H1 (cell line): ENCODE measurements at regions not wholly inside any gene's neighbourhood (a gene's known extent, or its start where the extent isn't known, plus 50 kb on each side); places are given as distances from the start of the nearest gene placed in this dataset.

Experiments
- CTCF ChIA-PET: fragments of 300-600 bp; sonication (Branson Sonifier 250); formaldehyde crosslinking; loops from one replicate; lab custom pipeline; 2021; ENCODE audit not compliant: partially characterized antibody; lab: Charles Lee
- POLR2A ChIA-PET: fragments of 300-600 bp; sonication (Branson Sonifier 250); formaldehyde crosslinking; loops from one replicate; lab custom pipeline; 2021; ENCODE audit warnings: inconsistent platforms; ENCODE audit not compliant: partially characterized antibody; lab: Charles Lee
- DNase-seq, 2 experiments: peaks; one replicate each; pipeline versions ENCODE4 v3.0.0 to v3.0.0-alpha.2; 2010 to 2022; ENCODE audit warnings: low spot score in 2 of 2, low read depth in 1 of 2, mixed read lengths in 1 of 2
- FAIRE-seq: peaks from 2 replicates; lab custom pipeline; 2011; peaks lifted over from hg19 to GRCh38; lab: Jason Lieb, UNC
- H2AFZ ChIP-seq: 2 replicates; pipeline ENCODE4 v1.8.1; 2012; ENCODE audit warnings: low read length, inconsistent platforms
- H2AK5ac ChIP-seq: 2 replicates; pipeline ENCODE4 v1.6.1; 2013; ENCODE audit warnings: low read depth, low read length
- H2BK120ac ChIP-seq: replicated peaks from 2 replicates; pipeline ENCODE3; 2013; ENCODE audit warnings: low read depth, low read length, inconsistent platforms
- H2BK12ac ChIP-seq: 2 replicates; pipeline ENCODE4 v1.6.1; 2013; ENCODE audit warnings: low read depth, low read length
- H2BK15ac ChIP-seq: 2 replicates; pipeline ENCODE4 v1.6.1; 2013; ENCODE audit warnings: low read length
- H2BK20ac ChIP-seq: 2 replicates; pipeline ENCODE4 v1.6.1; 2013; ENCODE audit warnings: low read length
- H2BK5ac ChIP-seq: 2 replicates; pipeline ENCODE4 v1.6.1; 2013; ENCODE audit warnings: low read depth, low read length
- H3K14ac ChIP-seq: 2 replicates; pipeline ENCODE4 v1.6.1; 2013; ENCODE audit warnings: inconsistent platforms; ENCODE audit not compliant: insufficient read length
- H3K18ac ChIP-seq: 2 replicates; pipeline ENCODE4 v1.6.1; 2013; ENCODE audit warnings: low read length; ENCODE audit errors: extremely low read depth
- H3K23ac ChIP-seq: 2 replicates; pipeline ENCODE4 v1.6.1; 2013; ENCODE audit warnings: inconsistent platforms; ENCODE audit not compliant: insufficient read length
- H3K23me2 ChIP-seq: 2 replicates; pipeline ENCODE4 v1.6.1; 2013; ENCODE audit warnings: low read depth, low read length
- H3K27ac ChIP-seq: 2 replicates; pipeline ENCODE4 v1.6.1; 2011; ENCODE audit warnings: low read depth, low read length, inconsistent platforms
- H3K27me3 ChIP-seq, 4 experiments: replicated peaks in 1 of 4; 1 replicate in 1 of 4; 2 replicates in 3 of 4; pipeline versions ENCODE4 v1.6.1 to v1.8.1; 2011 to 2013; ENCODE audit warnings: low read length in 3 of 4, mild to moderate bottlenecking in 3 of 4, inconsistent platforms in 2 of 4, mixed read lengths in 2 of 4, moderate library complexity in 1 of 4; ENCODE audit not compliant: control insufficient read depth in 3 of 4, insufficient read depth in 3 of 4; ENCODE audit errors: extremely low read depth in 1 of 4
- H3K36me3 ChIP-seq, 4 experiments: 2 replicates each; pipeline versions ENCODE4 v1.6.1 to v1.8.1; 2011 to 2013; ENCODE audit warnings: mild to moderate bottlenecking in 4 of 4, low read length in 3 of 4, moderate library complexity in 2 of 4, control low read depth in 1 of 4, inconsistent platforms in 1 of 4; ENCODE audit not compliant: insufficient read depth in 4 of 4, control insufficient read depth in 2 of 4
- H3K4ac ChIP-seq: replicated peaks from 2 replicates; pipeline ENCODE3; 2013; ENCODE audit warnings: low read length, low read depth, mixed read lengths, inconsistent platforms; ENCODE audit not compliant: insufficient read length
- H3K4me1 ChIP-seq, 4 experiments: replicated peaks in 1 of 4; 1 replicate in 1 of 4; 2 replicates in 3 of 4; pipeline versions ENCODE4 v1.6.1 to v1.8.1; 2011 to 2013; ENCODE audit warnings: low read length in 3 of 4, inconsistent platforms in 2 of 4, mixed read lengths in 1 of 4; ENCODE audit not compliant: insufficient read depth in 4 of 4, control insufficient read depth in 3 of 4
- H3K4me2 ChIP-seq, 2 experiments: 2 replicates each; pipeline versions ENCODE4 v1.6.1 to v1.8.1; 2011 to 2013; ENCODE audit warnings: low read depth in 2 of 2, low read length in 2 of 2, control low read depth in 1 of 2, inconsistent platforms in 1 of 2, mild to moderate bottlenecking in 1 of 2; ENCODE audit not compliant: insufficient read depth in 1 of 2
- H3K4me3 ChIP-seq, 4 experiments: fragments of 200-600, 300-600 bp in 1 of 4; sonication (generic), shearing (Covaris generic), sonication (Bioruptor Twin) in 1 of 4; 2 replicates each; pipeline versions ENCODE4 v1.5.1 to v1.8.1; 2011 to 2016; ENCODE audit warnings: low read length in 4 of 4, low read depth in 3 of 4, control low read depth in 2 of 4, inconsistent platforms in 2 of 4, mild to moderate bottlenecking in 2 of 4, mixed read lengths in 1 of 4, moderate library complexity in 1 of 4; ENCODE audit not compliant: insufficient read depth in 2 of 4; ENCODE audit errors: extremely low read depth in 1 of 4
- H3K56ac ChIP-seq: replicated peaks from 2 replicates; pipeline ENCODE3; 2013; ENCODE audit warnings: low read depth, mild to moderate bottlenecking, mixed read lengths, low read length, inconsistent platforms; ENCODE audit not compliant: insufficient read length
- H3K79me1 ChIP-seq: 2 replicates; pipeline ENCODE4 v1.6.1; 2013; ENCODE audit warnings: low read depth, low read length, control low read depth
- H3K79me2 ChIP-seq, 2 experiments: 2 replicates each; pipeline versions ENCODE4 v1.6.1 to v1.8.1; 2012 to 2013; ENCODE audit warnings: low read length in 2 of 2, mild to moderate bottlenecking in 2 of 2, inconsistent platforms in 1 of 2; ENCODE audit not compliant: insufficient read depth in 2 of 2, control insufficient read depth in 1 of 2
- H3K9ac ChIP-seq, 4 experiments: replicated peaks in 1 of 4; 1 replicate in 1 of 4; 2 replicates in 3 of 4; pipeline versions ENCODE4 v1.6.1 to v1.8.1; 2011 to 2013; ENCODE audit warnings: low read depth in 3 of 4, low read length in 3 of 4, control low read depth in 2 of 4, mild to moderate bottlenecking in 2 of 4, moderate library complexity in 2 of 4, inconsistent platforms in 1 of 4; ENCODE audit errors: extremely low read depth in 1 of 4
- H3K9me3 ChIP-seq, 2 experiments: 2 replicates each; pipeline versions ENCODE4 v1.6.1 to v1.8.1; 2012 to 2013; ENCODE audit warnings: mild to moderate bottlenecking in 2 of 2, moderate library complexity in 2 of 2, control low read depth in 1 of 2, inconsistent platforms in 1 of 2, low read depth in 1 of 2, low read length in 1 of 2, mixed read lengths in 1 of 2; ENCODE audit not compliant: insufficient read depth in 2 of 2
- H4K20me1 ChIP-seq, 2 experiments: replicated peaks in 1 of 2; 2 replicates each; pipeline versions ENCODE3 to v1.8.1; 2011 to 2013; ENCODE audit warnings: inconsistent platforms in 2 of 2, low read length in 2 of 2, mild to moderate bottlenecking in 1 of 2; ENCODE audit not compliant: insufficient read depth in 2 of 2, control insufficient read depth in 1 of 2
- H4K5ac ChIP-seq: 2 replicates; pipeline ENCODE4 v1.6.1; 2013; ENCODE audit warnings: low read length, low read depth, mixed read lengths, inconsistent platforms; ENCODE audit not compliant: insufficient read length
- H4K8ac ChIP-seq: 2 replicates; pipeline ENCODE4 v1.8.0; 2013; ENCODE audit warnings: mild to moderate bottlenecking, moderate library complexity, low read length, inconsistent platforms; ENCODE audit not compliant: insufficient read depth; ENCODE audit errors: extremely low read depth
- H4K91ac ChIP-seq: replicated peaks from 2 replicates; pipeline ENCODE3; 2013; ENCODE audit warnings: low read length, mixed read lengths, inconsistent platforms; ENCODE audit not compliant: insufficient read length
- CBX5 ChIP-seq: fragments of 300-800, 300-1000 bp; sonication (generic); IDR thresholded peaks from 2 replicates; pipeline ENCODE4 v1.7.1; 2016; ENCODE audit warnings: antibody characterized with exemption, low read length, low read depth
- CBX8 ChIP-seq: fragments of 300-800, 300-1000 bp; sonication (generic); IDR thresholded peaks from 2 replicates; pipeline ENCODE4 v1.7.1; 2016; ENCODE audit warnings: low read depth, low read length, borderline replicate concordance
- CEBPB ChIP-seq: IDR thresholded peaks from 2 replicates; pipeline ENCODE4 v1.6.1; 2012; ENCODE audit warnings: low read depth, low read length
- CHD2 ChIP-seq: IDR thresholded peaks from 2 replicates; pipeline ENCODE4 v1.6.1; 2012; ENCODE audit warnings: low read length, improper control_type of control experiment
- CTBP2 ChIP-seq: IDR thresholded peaks from 2 replicates; pipeline ENCODE4 v1.7.0; 2011; ENCODE audit warnings: borderline replicate concordance, mild to moderate bottlenecking, moderate library complexity, mixed read lengths, low read length; ENCODE audit not compliant: insufficient read depth, insufficient read length
- EP300 ChIP-seq, 2 experiments: IDR thresholded peaks; 1 replicate in 1 of 2; 2 replicates in 1 of 2; pipeline ENCODE4 v1.6.1; 2011 to 2012; ENCODE audit warnings: low read depth in 2 of 2, low read length in 2 of 2, mild to moderate bottlenecking in 2 of 2, borderline replicate concordance in 1 of 2, inconsistent platforms in 1 of 2, moderate library complexity in 1 of 2
- JUN ChIP-seq: IDR thresholded peaks from 2 replicates; pipeline ENCODE4 v1.6.1; 2011; ENCODE audit warnings: low read depth, mild to moderate bottlenecking, improper control_type of control experiment, low read length
- JUND ChIP-seq: IDR thresholded peaks from 2 replicates; pipeline ENCODE4 v1.6.1; 2011; ENCODE audit warnings: mild to moderate bottlenecking, improper control_type of control experiment, low read length
- POLR2AphosphoS5 ChIP-seq: IDR thresholded peaks from 2 replicates; pipeline ENCODE4 v1.6.1; 2011; ENCODE audit warnings: low read depth, low read length
- POU5F1 ChIP-seq: IDR thresholded peaks from 2 replicates; pipeline ENCODE4 v1.6.1; 2011; ENCODE audit warnings: low read depth, mild to moderate bottlenecking, low read length, moderate library complexity
- RNF2 ChIP-seq: fragments of 200-900, 300-1000 bp; sonication (generic); IDR thresholded peaks from 2 replicates; pipeline ENCODE4 v1.7.1; 2016; ENCODE audit warnings: borderline replicate concordance, low read depth, mild to moderate bottlenecking, antibody characterized with exemption, low read length; ENCODE audit not compliant: poor library complexity, severe bottlenecking; ENCODE audit errors: missing control alignments
- SAP30 ChIP-seq: fragments of 300-600 bp; sonication (generic); IDR thresholded peaks from 2 replicates; pipeline ENCODE4 v1.7.1; 2012; ENCODE audit warnings: low read length, moderate library complexity, mild to moderate bottlenecking, inconsistent platforms; ENCODE audit not compliant: insufficient read depth, insufficient replicate concordance
- SIX5 ChIP-seq: IDR thresholded peaks from 2 replicates; pipeline ENCODE4 v1.6.1; 2011; ENCODE audit warnings: mild to moderate bottlenecking, low read depth, low read length
- SP2 ChIP-seq: IDR thresholded peaks from 2 replicates; pipeline ENCODE4 v1.6.1; 2012; ENCODE audit warnings: mild to moderate bottlenecking, low read length, inconsistent platforms
- SUZ12 ChIP-seq: fragments of 200-600 bp; sonication (generic); IDR thresholded peaks from 2 replicates; pipeline ENCODE4 v1.6.1; 2012; ENCODE audit warnings: mild to moderate bottlenecking, inconsistent platforms, low read length, moderate library complexity, mixed read lengths
- TBP ChIP-seq: IDR thresholded peaks from 2 replicates; pipeline ENCODE4 v1.6.1; 2011; ENCODE audit warnings: low read depth, low read length, improper control_type of control experiment
- WGBS, 2 experiments: shearing (Covaris generic) in 1 of 2; methylation state at CpG; one replicate each; pipeline versions ENCODE4 v1.1.6 to v1.1.7; 2013 to 2015; ENCODE audit warnings: low lambda C conversion rate in 2 of 2, mixed read lengths in 2 of 2, inconsistent platforms in 1 of 2, low coverage in 1 of 2, missing lambda C conversion rate in 1 of 2; ENCODE audit not compliant: insufficient replicate concordance in 2 of 2, insufficient coverage in 1 of 2, insufficient read length in 1 of 2; ENCODE audit errors: extremely low coverage in 1 of 2, missing lambda C conversion rate in 1 of 2; 5-methylcytosine and 5-hydroxymethylcytosine counted together

GRCh38 chr14:44736326-44736725 lies 225.4 kb downstream of the KLHL28 start:
- Histone ChIP-seq H4K5ac (no peak overlapping the region), H2BK12ac (no peak overlapping the region), H3K9me3 (no peaks in the 10 kb centered on the region), H2AK5ac (no peak overlapping the region), H3K4ac (no peak overlapping the region), H3K79me2 (no peaks in the 10 kb centered on the region), H3K14ac (no peak overlapping the region), H3K23me2 (no peaks in the 10 kb centered on the region), H4K91ac (no peak overlapping the region), H3K27ac (no peak overlapping the region), H3K4me1 (no peaks in the 10 kb centered on the region), H3K27me3 (no peaks in the 10 kb centered on the region), H3K23ac (no peak overlapping the region), H4K20me1 (no peaks in the 10 kb centered on the region), H2BK20ac (no peak overlapping the region), H2BK120ac (no peak overlapping the region), H4K8ac (no peak overlapping the region), H3K4me3 (no peak overlapping the region), H2AFZ (no peak overlapping the region), H3K36me3 (no peaks in the 10 kb centered on the region), H3K56ac (no peak overlapping the region), H3K79me1 (no peaks in the 10 kb centered on the region), H3K4me2 (no peak overlapping the region), H3K9ac (no peak overlapping the region), H2BK15ac (no peak overlapping the region), H3K18ac (no peak overlapping the region), H2BK5ac (no peak overlapping the region)
- WGBS, 2 experiments, result 100% methylated on average over 1 of the region's 1 CpG; no CpG with 5 or more reads in 1 of the 2 experiments
- CTCF ChIA-PET, result no interaction called here
- no peak for FAIRE-seq
- no peak for DNase-seq
- POLR2A ChIA-PET, result no interaction called here
- no peak for TF ChIP-seq SIX5
- no peak for TF ChIP-seq EP300 (IDR thresholded peaks at IDR 0.05; ENCODE audit: borderline replicate concordance in 1 of 2, low read depth in 2 of 2, low read length in 2 of 2)
- no peak for TF ChIP-seq CHD2
- no peak for TF ChIP-seq CBX8
- TF ChIP-seq CBX5, result no peak
- no peak for TF ChIP-seq POU5F1
- TF ChIP-seq POLR2AphosphoS5, result no peak
- TF ChIP-seq TBP, result no peak
- TF ChIP-seq JUN, result no peak
- TF ChIP-seq CTBP2, result no peak
- TF ChIP-seq RNF2, result no peak
- no peak for TF ChIP-seq SP2
- TF ChIP-seq SAP30, result no peak
- no peak for TF ChIP-seq JUND
- TF ChIP-seq CEBPB, result no peak
- TF ChIP-seq SUZ12, result no peak
